Stimulated activated CD4-positive, alpha-beta T cell treated with anti-CD3 and anti-CD28 coated beads, Interleukin-4, amount 100 ng/mL, for 1 hour (primary cell): ENCODE measurements at regions not wholly inside any gene's neighbourhood (a gene's known extent, or its start where the extent isn't known, plus 50 kb on each side); places are given as distances from the start of the nearest gene placed in this dataset.

Experiments used
- DNase-seq: peaks from one replicate; pipeline ENCODE4 v3.0.0-alpha.2; 2020

GRCh38 chr2:105592288-105592687 is 152.4 kb upstream of the NCK2 start:
- DNase-seq = no peak

GRCh38 chr2:105590780-105591660 is 153.7 kb upstream of the NCK2 start:
- no peak for DNase-seq

GRCh38 chr2:105588581-105588980 is 156.1 kb upstream of the NCK2 start:
- no peak for DNase-seq

GRCh38 chr2:105587637-105588036 is 157.1 kb upstream of the NCK2 start:
- no peak for DNase-seq

- DNase-seq = no peak
These were observed 160.2 kb upstream of the NCK2 start for GRCh38 chr2:105584435-105585010.

GRCh38 chr2:105582952-105583660 is 161.6 kb upstream of the NCK2 start:
- no peak for DNase-seq

GRCh38 chr2:105581555-105581944 is 163.2 kb upstream of the NCK2 start:
- no peak for DNase-seq

- no peak for DNase-seq
These were observed 163.7 kb upstream of the NCK2 start for GRCh38 chr2:105580870-105581554.

GRCh38 chr2:105580216-105580615 is 164.5 kb upstream of the NCK2 start:
- no peak for DNase-seq

- DNase-seq = no peak
These were observed 166.5 kb upstream of the NCK2 start for GRCh38 chr2:105578166-105578565.

GRCh38 chr2:105577762-105578161 is 166.9 kb upstream of the NCK2 start:
- no peak for DNase-seq

- no peak for DNase-seq
These were observed 168.1 kb upstream of the NCK2 start for GRCh38 chr2:105576440-105577241.

GRCh38 chr2:105576050-105576439 is 168.7 kb upstream of the NCK2 start:
- DNase-seq = no peak

GRCh38 chr2:105575499-105576025 is 169.2 kb upstream of the NCK2 start:
- no peak for DNase-seq

GRCh38 chr2:105574796-105575344 is 169.8 kb upstream of the NCK2 start:
- DNase-seq = no peak

GRCh38 chr2:105573910-105574655 is 170.6 kb upstream of the NCK2 start:
- DNase-seq = no peak

- no peak for DNase-seq
These were observed 171.2 kb upstream of the NCK2 start for GRCh38 chr2:105573490-105573889.

GRCh38 chr2:105571445-105571987 is 172.7 kb upstream of the FHL2 start:
- no peak for DNase-seq

GRCh38 chr2:105570757-105571156 is 171.9 kb upstream of the FHL2 start:
- DNase-seq = no peak

- no peak for DNase-seq
These were observed 171.5 kb upstream of the FHL2 start for GRCh38 chr2:105570326-105570725.

- DNase-seq = no peak
These were observed 170.8 kb upstream of the FHL2 start for GRCh38 chr2:105569606-105570005.
